GM12865 (cell line): ENCODE measurements at regions not wholly inside any gene's neighbourhood (a gene's known extent, or its start where the extent isn't known, plus 50 kb on each side); places are given as distances from the start of the nearest gene placed in this dataset.
"Not testable (repeated sequence)": the region's sequence is repeated elsewhere in the genome, so short reads cannot be mapped to it uniquely, and the experiment has no call there.

Source experiments
- DNase-seq: peaks from one replicate; pipeline ENCODE4 v3.0.0; 2010; ENCODE audit warnings: low read depth
- H3K4me3 ChIP-seq: 2 replicates; pipeline ENCODE4 v1.5.1; 2011; ENCODE audit warnings: mild to moderate bottlenecking, low read depth, low read length, control low read depth
- CTCF ChIP-seq: IDR thresholded peaks from 2 replicates; pipeline ENCODE4 v1.5.1; 2011; ENCODE audit warnings: low read length, control low read depth, low read depth, inconsistent platforms; ENCODE audit not compliant: insufficient read depth; ENCODE audit errors: missing control alignments

GRCh38 chr20:52433326-52434040 is 241.9 kb upstream of the ZFP64 start:
- no peak overlapping the region for H3K4me3 ChIP-seq
- TF ChIP-seq CTCF = no peak
- DNase-seq = no peak

- no peak overlapping the region for H3K4me3 ChIP-seq
- no peak for TF ChIP-seq CTCF
- no peak for DNase-seq
Observed at GRCh38 chr20:52432740-52433139, 241.2 kb upstream of the ZFP64 start.

GRCh38 chr20:52429029-52429428 is 237.4 kb upstream of the ZFP64 start:
- H3K4me3 ChIP-seq = no peak overlapping the region
- TF ChIP-seq CTCF = no peak
- DNase-seq = no peak

- DNase-seq = no peak
- no peak for TF ChIP-seq CTCF
- no peak overlapping the region for H3K4me3 ChIP-seq
Observed at GRCh38 chr20:52427960-52428359, 236.4 kb upstream of the ZFP64 start.

- H3K4me3 ChIP-seq = no peak overlapping the region
- DNase-seq = no peak
- no peak for TF ChIP-seq CTCF
Observed at GRCh38 chr20:52426856-52427255, 235.3 kb upstream of the ZFP64 start.

GRCh38 chr20:52425701-52426100 is 234.1 kb upstream of the ZFP64 start:
- H3K4me3 ChIP-seq = no peak overlapping the region
- no peak for DNase-seq
- TF ChIP-seq CTCF = no peak

- TF ChIP-seq CTCF = no peak
- H3K4me3 ChIP-seq = no peak overlapping the region
- no peak for DNase-seq
Observed at GRCh38 chr20:52425253-52425652, 233.7 kb upstream of the ZFP64 start.

GRCh38 chr20:52424357-52424942 is 232.9 kb upstream of the ZFP64 start:
- H3K4me3 ChIP-seq, DNase-seq: not testable (repeated sequence)

- DNase-seq = not testable (repeated sequence)
Observed at GRCh38 chr20:52423536-52424140, 232.1 kb upstream of the ZFP64 start.

More at GRCh38 chr20:52423536-52424140, 232.1 kb upstream of the ZFP64 start:
- H3K4me3 ChIP-seq = not testable (repeated sequence)
